ENCODE measurements at regions not wholly inside any gene's neighbourhood (a gene's known extent, or its start where the extent isn't known, plus 50 kb on each side); places are given as distances from the start of the nearest gene placed in this dataset.

DNA sequence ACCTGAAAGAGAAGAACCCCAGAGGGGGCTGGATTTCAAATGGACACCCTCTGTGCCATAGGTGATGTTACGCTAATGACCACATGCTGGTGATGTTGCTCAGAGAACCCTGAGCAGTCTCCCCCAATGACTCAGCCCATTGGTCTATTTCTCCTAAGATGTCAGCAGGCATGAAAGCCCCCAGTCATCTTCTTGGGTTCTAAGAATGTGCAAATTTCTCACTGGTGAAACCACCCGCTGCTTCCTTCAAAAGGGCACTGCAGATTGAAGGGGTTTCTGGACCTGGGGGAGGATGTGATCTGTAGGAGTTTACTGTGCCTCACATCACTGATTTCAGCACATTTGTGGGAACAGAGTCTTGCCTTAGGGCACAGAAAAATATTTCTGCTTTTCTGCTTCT lies 298.4 kb upstream of the MOCS1 start:
- no peak for TF ChIP-seq EZH2 (IDR thresholded peaks at IDR 0.05; ENCODE audit: borderline replicate concordance, low read depth, low read length, poor library complexity, severe bottlenecking)
- H3K27me3 ChIP-seq (replicated peaks; ENCODE audit: insufficient read depth, low read depth, low read length, poor library complexity): peaks cover 9% of the 10 kb centered on the region
- no TSS peak for BruUV-seq (replicated peaks)
- ChIA-PET POLR2A (ENCODE audit: low non-redundant PET) (no interaction called here), CTCF (no interaction called here)
- no peak for DNase-seq (ENCODE audit: low spot score)
- H3K9me3 ChIP-seq (ENCODE audit: low read depth, low read length, poor library complexity, severe bottlenecking): no peaks in the 10 kb centered on the region
- no peaks in the 10 kb centered on the region for H3K4me1 ChIP-seq (ENCODE audit: insufficient read depth, low read length, poor library complexity, severe bottlenecking)
- no peak overlapping the region for H3K27ac ChIP-seq (ENCODE audit: low read depth, low read length, poor library complexity, severe bottlenecking)
- H3K36me3 ChIP-seq (ENCODE audit: insufficient read depth, low read length, poor library complexity, severe bottlenecking): no peaks in the 10 kb centered on the region
- no peak overlapping the region for H3K4me3 ChIP-seq (ENCODE audit: low read depth, low read length, poor library complexity, severe bottlenecking)
- intact Hi-C loops (cut with micrococcal nuclease; ENCODE audit: unreplicated experiment): no loop called here

- Histone ChIP-seq H3K9me3 (ENCODE audit: low read depth, low read length, poor library complexity, severe bottlenecking) (peaks cover 5% of the 10 kb centered on the region), H3K4me3 (ENCODE audit: low read depth, low read length, poor library complexity, severe bottlenecking) (no peak overlapping the region), H3K27ac (ENCODE audit: low read depth, low read length, poor library complexity, severe bottlenecking) (no peak overlapping the region), H3K36me3 (ENCODE audit: insufficient read depth, low read length, poor library complexity, severe bottlenecking) (no peaks in the 10 kb centered on the region), H3K27me3 (replicated peaks; ENCODE audit: insufficient read depth, low read depth, low read length, poor library complexity) (peaks cover 9% of the 10 kb centered on the region), H3K4me1 (ENCODE audit: insufficient read depth, low read length, poor library complexity, severe bottlenecking) (no peaks in the 10 kb centered on the region)
- ChIA-PET CTCF (no interaction called here), POLR2A (ENCODE audit: low non-redundant PET) (no interaction called here)
- no TSS peak for BruUV-seq (replicated peaks)
- no peak for DNase-seq (ENCODE audit: low spot score)
- TF ChIP-seq CTCF (conservative IDR thresholded peaks at IDR 0.05; ENCODE audit: low read depth, low read length) (no peak), EZH2 (IDR thresholded peaks at IDR 0.05; ENCODE audit: borderline replicate concordance, low read depth, low read length, poor library complexity, severe bottlenecking) (no peak)
- intact Hi-C loops (cut with micrococcal nuclease; ENCODE audit: unreplicated experiment): no loop called here
Observed at GRCh38 chr6:40227735-40228134, 293.5 kb upstream of the MOCS1 start.

DNA sequence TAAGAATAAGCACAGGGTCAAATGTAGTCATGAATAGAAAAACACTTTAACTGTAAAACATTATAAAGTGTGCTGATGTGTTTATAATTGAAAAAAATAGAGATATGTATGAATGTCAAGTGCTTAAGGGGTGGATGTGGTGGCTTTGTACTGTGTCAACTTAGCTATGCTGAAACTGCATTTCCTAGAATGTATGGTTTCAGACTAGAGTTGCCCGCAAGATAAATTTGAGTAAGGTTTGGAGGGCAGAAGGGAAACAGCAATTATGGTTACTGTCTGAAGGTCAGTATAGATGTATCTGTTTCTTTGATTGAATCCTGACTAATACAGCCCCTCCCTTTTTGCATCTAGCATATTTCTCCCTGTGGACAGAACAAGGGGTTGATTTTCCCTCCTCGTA lies 288.1 kb upstream of the MOCS1 start:
- H3K27ac ChIP-seq (ENCODE audit: low read depth, low read length, poor library complexity, severe bottlenecking): no peak overlapping the region
- intact Hi-C loops (cut with micrococcal nuclease; ENCODE audit: unreplicated experiment): no loop called here
- H3K4me1 ChIP-seq (ENCODE audit: insufficient read depth, low read length, poor library complexity, severe bottlenecking): no peaks in the 10 kb centered on the region
- H3K9me3 ChIP-seq (ENCODE audit: low read depth, low read length, poor library complexity, severe bottlenecking): peaks cover 5% of the 10 kb centered on the region
- H3K27me3 ChIP-seq (replicated peaks; ENCODE audit: insufficient read depth, low read depth, low read length, poor library complexity): no peaks in the 10 kb centered on the region
- TF ChIP-seq CTCF (conservative IDR thresholded peaks at IDR 0.05; ENCODE audit: low read depth, low read length) (no peak), EZH2 (IDR thresholded peaks at IDR 0.05; ENCODE audit: borderline replicate concordance, low read depth, low read length, poor library complexity, severe bottlenecking) (no peak)
- H3K4me3 ChIP-seq (ENCODE audit: low read depth, low read length, poor library complexity, severe bottlenecking): no peak overlapping the region
- no peaks in the 10 kb centered on the region for H3K36me3 ChIP-seq (ENCODE audit: insufficient read depth, low read length, poor library complexity, severe bottlenecking)
- BruUV-seq (replicated peaks): no TSS peak
- CTCF ChIA-PET: no interaction called here
- POLR2A ChIA-PET (ENCODE audit: low non-redundant PET): no interaction called here
- DNase-seq (ENCODE audit: low spot score): no peak

DNA sequence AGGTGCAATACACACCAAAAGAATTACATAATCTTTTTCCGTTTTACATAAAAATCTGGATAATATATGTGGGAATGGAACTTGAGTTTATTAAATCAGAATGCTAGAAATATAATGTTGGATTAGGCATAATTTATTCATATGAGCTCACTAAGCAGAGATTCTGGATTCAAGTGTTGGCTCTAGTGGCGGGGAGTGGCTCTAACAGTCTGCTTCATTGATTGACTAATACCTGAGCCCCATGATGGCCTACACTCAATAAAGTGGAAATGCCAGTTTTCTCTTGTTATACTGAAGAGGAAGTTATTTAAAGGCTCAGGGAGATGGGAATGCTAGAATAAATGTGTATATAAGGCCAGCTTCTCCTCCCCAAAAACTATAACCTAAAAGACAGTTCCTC lies 285.5 kb upstream of the MOCS1 start:
- no peak for DNase-seq (ENCODE audit: low spot score)
- TF ChIP-seq CTCF (conservative IDR thresholded peaks at IDR 0.05; ENCODE audit: low read depth, low read length) (no peak), EZH2 (IDR thresholded peaks at IDR 0.05; ENCODE audit: borderline replicate concordance, low read depth, low read length, poor library complexity, severe bottlenecking) (no peak)
- H3K4me3 ChIP-seq (ENCODE audit: low read depth, low read length, poor library complexity, severe bottlenecking): no peak overlapping the region
- H3K9me3 ChIP-seq (ENCODE audit: low read depth, low read length, poor library complexity, severe bottlenecking): peaks cover 5% of the 10 kb centered on the region
- POLR2A ChIA-PET (ENCODE audit: low non-redundant PET): no interaction called here
- no TSS peak for BruUV-seq (replicated peaks)
- H3K36me3 ChIP-seq (ENCODE audit: insufficient read depth, low read length, poor library complexity, severe bottlenecking): no peaks in the 10 kb centered on the region
- H3K4me1 ChIP-seq (ENCODE audit: insufficient read depth, low read length, poor library complexity, severe bottlenecking): no peaks in the 10 kb centered on the region
- intact Hi-C loops (cut with micrococcal nuclease; ENCODE audit: unreplicated experiment): no loop called here
- H3K27ac ChIP-seq (ENCODE audit: low read depth, low read length, poor library complexity, severe bottlenecking): no peak overlapping the region
- CTCF ChIA-PET: no interaction called here
- H3K27me3 ChIP-seq (replicated peaks; ENCODE audit: insufficient read depth, low read depth, low read length, poor library complexity): no peaks in the 10 kb centered on the region

All from A673 (cell line).